Kasumi-1 (cell line): ENCODE measurements at regions not wholly inside any gene's neighbourhood (a gene's known extent, or its start where the extent isn't known, plus 50 kb on each side); places are given as distances from the start of the nearest gene placed in this dataset.
"Not testable (repeated sequence)": the region's sequence is repeated elsewhere in the genome, so short reads cannot be mapped to it uniquely, and the experiment has no call there.

Experiments used
- DNase-seq, 2 experiments: peaks; one replicate each; lab custom pipeline; 2025; lab: John Stamatoyannopoulos, UW

GRCh38 chr6:101113468-101114260 is 232.5 kb upstream of the ASCC3 start:
- no peak for DNase-seq

GRCh38 chr6:101114703-101115102 is 233.6 kb upstream of the ASCC3 start:
- DNase-seq, result peak; percentile 78 to 84

- no peak for DNase-seq
Measured at GRCh38 chr6:101116337-101116736, 235.2 kb upstream of the ASCC3 start.

GRCh38 chr6:101117393-101118135 is 236.4 kb upstream of the ASCC3 start:
- DNase-seq, result no peak

GRCh38 chr6:101118136-101118396 is 236.9 kb upstream of the ASCC3 start:
- no peak for DNase-seq

- no peak for DNase-seq
Measured at GRCh38 chr6:101120747-101121146, 239.6 kb upstream of the ASCC3 start.

GRCh38 chr6:101125380-101125971 is 244.3 kb upstream of the ASCC3 start:
- DNase-seq, result no peak

GRCh38 chr6:101126501-101126900 is 245.4 kb upstream of the ASCC3 start:
- no peak for DNase-seq

GRCh38 chr6:101129851-101130250 is 248.7 kb upstream of the ASCC3 start:
- DNase-seq, result no peak

GRCh38 chr6:101146389-101146788 is 247.1 kb upstream of the GRIK2 start:
- no peak for DNase-seq

- no peak for DNase-seq
Measured at GRCh38 chr6:101150226-101150625, 243.3 kb upstream of the GRIK2 start.

- not testable (repeated sequence) for DNase-seq
Measured at GRCh38 chr6:101157638-101158037, 235.9 kb upstream of the GRIK2 start.

- DNase-seq, result no peak
Measured at GRCh38 chr6:101163611-101164010, 229.9 kb upstream of the GRIK2 start.

- DNase-seq, result no peak
Measured at GRCh38 chr6:101167638-101168037, 225.9 kb upstream of the GRIK2 start.

GRCh38 chr6:101171049-101171448 is 222.5 kb upstream of the GRIK2 start:
- not testable (repeated sequence) for DNase-seq

GRCh38 chr6:101178748-101179147 is 214.8 kb upstream of the GRIK2 start:
- peak; percentile 77 to 82 for DNase-seq

- no peak for DNase-seq
Measured at GRCh38 chr6:101181006-101181405, 212.5 kb upstream of the GRIK2 start.

GRCh38 chr6:101188285-101188798 is 205.2 kb upstream of the GRIK2 start:
- not testable (repeated sequence) for DNase-seq

- no peak for DNase-seq
Measured at GRCh38 chr6:101195588-101195987, 197.9 kb upstream of the GRIK2 start.

- DNase-seq, result no peak
Measured at GRCh38 chr6:101199441-101199840, 194.1 kb upstream of the GRIK2 start.

- DNase-seq, result no peak
Measured at GRCh38 chr6:101202867-101203374, 190.6 kb upstream of the GRIK2 start.

- no peak for DNase-seq
Measured at GRCh38 chr6:101203664-101204063, 189.8 kb upstream of the GRIK2 start.

GRCh38 chr6:101208152-101208551 is 185.4 kb upstream of the GRIK2 start:
- DNase-seq, result no peak
